22Rv1 (cell line): ENCODE measurements at regions not wholly inside any gene's neighbourhood (a gene's known extent, or its start where the extent isn't known, plus 50 kb on each side); places are given as distances from the start of the nearest gene placed in this dataset.

Experiments
- H3K27ac ChIP-seq: fragments of 450-650 bp; 2 replicates; pipeline ENCODE4 v1.5.1; 2017
- CTCF ChIP-seq: fragments of 450-650 bp; IDR thresholded peaks from 2 replicates; pipeline ENCODE4 v1.5.1; 2017; ENCODE audit warnings: mild to moderate bottlenecking
- ZFX ChIP-seq: fragments of 450-650 bp; IDR thresholded peaks from 2 replicates; pipeline ENCODE4 v1.6.1; 2017; ENCODE audit warnings: antibody characterized with exemption, borderline replicate concordance

GRCh38 chr7:24125765-24126164, 158.2 kb upstream of the NPY start:
- no peak for TF ChIP-seq CTCF
- no peak for TF ChIP-seq ZFX
- H3K27ac ChIP-seq = no peak overlapping the region

GRCh38 chr7:24127930-24128329, 156.1 kb upstream of the NPY start:
- peak overlapping the region; percentile 26; the same call in 1 of the 2 replicates for H3K27ac ChIP-seq
- TF ChIP-seq CTCF (no peak), ZFX (no peak)

GRCh38 chr7:24129597-24129996, 154.4 kb upstream of the NPY start:
- no peak overlapping the region for H3K27ac ChIP-seq
- TF ChIP-seq CTCF = no peak
- no peak for TF ChIP-seq ZFX

DNA sequence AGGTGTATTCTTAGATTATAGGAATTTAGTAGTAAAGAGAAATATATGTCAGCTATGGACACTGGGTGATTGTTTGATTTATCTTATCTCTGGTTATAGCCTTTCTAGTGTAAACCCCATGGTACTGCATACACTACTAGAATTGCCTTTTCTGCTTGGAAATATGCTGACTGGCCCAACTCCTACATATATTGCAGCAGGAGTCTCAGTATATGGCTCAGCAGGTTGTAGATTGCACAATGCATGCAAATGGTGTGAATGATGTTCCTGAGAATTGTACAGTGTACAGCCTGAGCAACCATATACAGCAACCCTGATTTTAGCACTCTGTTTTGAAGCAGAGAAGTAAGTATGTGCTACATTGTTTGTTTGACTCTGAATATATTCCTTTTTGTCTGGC, 153.4 kb upstream of the NPY start:
- TF ChIP-seq CTCF (no peak), ZFX (no peak)
- no peak overlapping the region for H3K27ac ChIP-seq

- TF ChIP-seq ZFX = no peak
- TF ChIP-seq CTCF = no peak
- no peak overlapping the region for H3K27ac ChIP-seq
Measured at GRCh38 chr7:24133691-24134090, 150.3 kb upstream of the NPY start.

GRCh38 chr7:24134535-24134934, 149.5 kb upstream of the NPY start:
- TF ChIP-seq CTCF (no peak), ZFX (no peak)
- no peak overlapping the region for H3K27ac ChIP-seq

GRCh38 chr7:24135003-24135817, 148.8 kb upstream of the NPY start:
- TF ChIP-seq ZFX (no peak), CTCF (no peak)
- no peak overlapping the region for H3K27ac ChIP-seq
